ENCODE measurements at regions not wholly inside any gene's neighbourhood (a gene's known extent, or its start where the extent isn't known, plus 50 kb on each side); places are given as distances from the start of the nearest gene placed in this dataset.

DNA sequence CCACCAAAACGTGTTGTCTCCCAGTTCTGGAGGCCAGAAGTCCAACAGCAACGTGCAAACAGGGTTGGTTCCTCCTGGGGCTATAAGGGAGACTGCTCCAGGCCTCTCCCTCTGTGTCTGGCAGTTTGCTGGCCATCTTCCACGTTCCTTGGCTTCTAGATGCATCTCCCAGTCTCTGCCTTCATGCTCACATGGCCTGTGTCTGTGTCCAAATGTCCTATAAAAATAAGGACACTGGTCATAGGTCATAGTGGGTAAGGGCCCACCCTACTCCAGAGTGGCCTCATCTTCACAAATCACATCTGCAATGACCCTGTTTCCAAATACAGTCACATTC lies 69.4 kb upstream of the TAF1B start:
- DNase-seq = no peak

- DNase-seq = no peak
Measured at GRCh38 chr2:9774266-9774665, 69.0 kb upstream of the TAF1B start.

GRCh38 chr2:9775351-9775750 lies 67.9 kb upstream of the TAF1B start:
- DNase-seq = no peak

- no peak for DNase-seq
Measured at GRCh38 chr2:9775999-9776712, 67.1 kb upstream of the TAF1B start.

DNA sequence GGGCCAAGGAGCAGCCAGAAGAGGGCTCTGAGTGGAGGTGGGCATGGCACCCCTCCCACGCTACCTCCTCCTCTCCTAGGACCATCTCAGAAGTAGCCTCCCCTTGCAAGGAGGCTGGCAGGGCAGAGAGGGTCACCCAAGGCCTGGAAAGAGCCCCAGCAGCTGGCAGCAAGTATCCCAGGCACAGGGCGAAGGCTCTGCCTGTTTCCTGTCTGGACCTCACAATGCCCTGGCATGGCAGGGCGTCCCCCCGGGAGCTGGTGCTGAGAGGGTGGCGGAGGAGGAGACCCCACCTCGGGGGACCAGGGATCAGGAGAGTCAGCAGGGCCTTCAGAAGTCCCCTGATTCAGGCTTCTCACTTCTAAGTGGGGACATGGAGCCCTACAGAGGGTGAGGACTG lies 66.2 kb upstream of the TAF1B start:
- no peak for DNase-seq

DNA sequence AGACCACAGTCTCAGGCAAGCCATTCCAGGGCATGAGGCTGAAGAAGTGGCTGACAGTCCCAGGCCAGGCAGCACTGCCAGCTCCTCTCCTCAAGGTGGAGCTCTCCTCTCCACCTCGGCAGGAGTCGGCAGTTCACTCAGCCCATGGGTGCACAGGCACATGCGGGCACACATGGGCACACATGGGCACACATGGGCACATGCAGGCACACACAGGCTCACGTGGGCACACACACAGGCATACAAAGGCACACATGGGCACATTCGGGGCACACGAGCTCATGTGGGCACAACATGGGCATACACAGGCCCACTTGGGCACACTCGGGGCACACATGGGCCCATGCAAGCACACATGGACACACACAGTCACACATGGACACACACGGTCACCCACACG lies 65.3 kb upstream of the TAF1B start:
- no peak for DNase-seq

- DNase-seq = no peak
Measured at GRCh38 chr2:9778471-9779316, 64.6 kb upstream of the TAF1B start.

GRCh38 chr2:9779596-9780264 lies 63.5 kb upstream of the TAF1B start:
- DNase-seq = no peak

GRCh38 chr2:9780368-9781130 lies 62.7 kb upstream of the TAF1B start:
- DNase-seq = no peak

- no peak for DNase-seq
Measured at GRCh38 chr2:9781252-9781651, 62.0 kb upstream of the TAF1B start.

- no peak for DNase-seq
Measured at GRCh38 chr2:9782197-9782719, 61.0 kb upstream of the TAF1B start.

- no peak for DNase-seq
Measured at GRCh38 chr2:9789371-9789770, 53.9 kb upstream of the TAF1B start.

- no peak for DNase-seq
Measured at GRCh38 chr2:9790702-9791225, 52.5 kb upstream of the TAF1B start.

DNA sequence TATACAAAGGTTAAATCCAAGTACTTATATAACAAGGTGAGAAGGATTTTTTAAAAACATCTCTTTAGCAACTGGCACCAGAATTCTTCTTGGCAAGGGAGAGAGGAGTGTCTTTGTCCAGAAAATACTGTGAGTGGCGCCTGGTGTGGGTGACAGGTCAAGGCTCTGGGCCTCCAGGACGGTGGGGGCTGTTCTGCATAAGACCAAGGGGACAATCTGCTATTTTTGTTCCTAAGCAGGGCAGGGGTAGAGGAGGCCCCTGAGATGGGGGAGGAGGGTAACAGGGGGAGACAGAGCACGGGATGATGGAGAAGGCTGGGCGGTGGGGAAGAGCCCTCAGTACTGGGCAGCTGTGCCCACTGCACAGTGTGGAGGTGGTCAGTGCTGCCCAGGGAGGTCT lies 51.6 kb upstream of the TAF1B start:
- DNase-seq = no peak

GRCh38 chr2:9793156-9793917 lies 49.9 kb upstream of the TAF1B start:
- DNase-seq = no peak
